ENCODE measurements at regions not wholly inside any gene's neighbourhood (a gene's known extent, or its start where the extent isn't known, plus 50 kb on each side); places are given as distances from the start of the nearest gene placed in this dataset.

DNA sequence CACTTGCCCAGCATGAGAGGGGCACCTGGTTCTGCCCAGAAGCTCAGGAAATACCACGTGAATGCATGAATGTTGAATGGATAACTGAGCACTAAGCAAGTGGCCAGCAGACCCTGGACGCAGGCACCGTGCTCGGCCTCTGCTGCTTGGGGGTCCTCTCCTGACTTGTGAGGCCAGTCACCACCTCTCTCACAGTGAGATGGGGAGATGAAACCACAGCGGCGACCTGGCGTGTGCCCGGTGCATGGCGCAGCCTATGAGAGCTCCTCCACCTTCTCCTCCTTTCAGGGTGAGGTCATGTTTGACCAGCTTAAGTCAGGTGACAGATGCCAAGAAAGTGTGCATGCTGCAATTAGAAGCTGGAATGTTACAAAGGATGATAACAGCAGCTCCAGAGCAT, 75.5 kb downstream of the HMX1 start:
- no peak overlapping the region for H3K4me3 ChIP-seq (ENCODE audit: insufficient read depth, low read depth, low read length)
- WGBS, 2 experiments, result 91 to 95% methylated on average over 9 of the region's 9 CpGs
- no peaks in the 10 kb centered on the region for H3K9me3 ChIP-seq (ENCODE audit: control insufficient read depth, low read length)
- H3K27ac ChIP-seq (ENCODE audit: insufficient read depth, low read depth, low read length, poor library complexity, severe bottlenecking), result no peak overlapping the region
- no peaks in the 10 kb centered on the region for H3K4me1 ChIP-seq (ENCODE audit: control insufficient read depth, insufficient read depth, low read length)
- no peaks in the 10 kb centered on the region for H3K27me3 ChIP-seq (ENCODE audit: control insufficient read depth, insufficient read depth, low read length, poor library complexity, severe bottlenecking)
- H3K36me3 ChIP-seq (ENCODE audit: control insufficient read depth, insufficient read depth, low read length), result no peaks in the 10 kb centered on the region

DNA sequence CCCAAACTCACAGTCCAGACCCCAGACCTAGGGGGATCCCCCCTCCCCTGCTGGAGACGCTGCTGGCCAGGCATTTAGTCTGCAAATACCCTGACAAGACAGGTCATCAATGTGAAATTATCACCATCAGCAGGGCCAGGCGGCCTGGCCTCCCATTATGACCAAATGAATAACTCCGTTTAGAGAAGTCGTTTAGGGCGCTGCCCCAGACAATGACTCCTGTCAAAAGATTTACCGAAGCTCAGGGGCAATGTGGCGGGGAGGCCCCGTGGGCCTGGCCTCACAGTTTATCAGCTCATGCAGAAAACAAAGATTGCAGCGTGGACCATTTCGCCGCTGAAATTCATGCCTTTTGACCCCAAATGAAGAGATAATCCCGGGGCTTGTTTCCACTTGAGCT, 76.5 kb downstream of the HMX1 start:
- WGBS, 2 experiments, result 72 to 79% methylated on average over 12 of the region's 12 CpGs
- H3K4me1 ChIP-seq (ENCODE audit: control insufficient read depth, insufficient read depth, low read length), result no peaks in the 10 kb centered on the region

GRCh38 chr4:8794491-8794890, 77.1 kb downstream of the HMX1 start:
- WGBS, 2 experiments, result 93 to 94% methylated on average over 18 of the region's 18 CpGs

More for the DNA sequence above, 76.5 kb downstream of the HMX1 start:
- Histone ChIP-seq H3K4me3 (ENCODE audit: insufficient read depth, low read depth, low read length) (no peak overlapping the region), H3K27me3 (ENCODE audit: control insufficient read depth, insufficient read depth, low read length, poor library complexity, severe bottlenecking) (no peaks in the 10 kb centered on the region), H3K36me3 (ENCODE audit: control insufficient read depth, insufficient read depth, low read length) (no peaks in the 10 kb centered on the region), H3K9me3 (ENCODE audit: control insufficient read depth, low read length) (no peaks in the 10 kb centered on the region), H3K27ac (ENCODE audit: insufficient read depth, low read depth, low read length, poor library complexity, severe bottlenecking) (no peak overlapping the region)

GRCh38 chr4:8793571-8794160, 78.0 kb downstream of the HMX1 start:
- 91 to 92% methylated on average over 11 of the region's 11 CpGs for WGBS, 2 experiments
- Histone ChIP-seq H3K9me3 (ENCODE audit: control insufficient read depth, low read length) (no peaks in the 10 kb centered on the region), H3K27me3 (ENCODE audit: control insufficient read depth, insufficient read depth, low read length, poor library complexity, severe bottlenecking) (no peaks in the 10 kb centered on the region), H3K36me3 (ENCODE audit: control insufficient read depth, insufficient read depth, low read length) (no peaks in the 10 kb centered on the region), H3K4me3 (ENCODE audit: insufficient read depth, low read depth, low read length) (no peak overlapping the region), H3K27ac (ENCODE audit: insufficient read depth, low read depth, low read length, poor library complexity, severe bottlenecking) (no peak overlapping the region), H3K4me1 (ENCODE audit: control insufficient read depth, insufficient read depth, low read length) (no peaks in the 10 kb centered on the region)

More at GRCh38 chr4:8794491-8794890, 77.1 kb downstream of the HMX1 start:
- no peaks in the 10 kb centered on the region for H3K27me3 ChIP-seq (ENCODE audit: control insufficient read depth, insufficient read depth, low read length, poor library complexity, severe bottlenecking)
- no peak overlapping the region for H3K4me3 ChIP-seq (ENCODE audit: insufficient read depth, low read depth, low read length)
- no peaks in the 10 kb centered on the region for H3K9me3 ChIP-seq (ENCODE audit: control insufficient read depth, low read length)
- H3K36me3 ChIP-seq (ENCODE audit: control insufficient read depth, insufficient read depth, low read length), result no peaks in the 10 kb centered on the region
- H3K4me1 ChIP-seq (ENCODE audit: control insufficient read depth, insufficient read depth, low read length), result no peaks in the 10 kb centered on the region
- no peak overlapping the region for H3K27ac ChIP-seq (ENCODE audit: insufficient read depth, low read depth, low read length, poor library complexity, severe bottlenecking)

DNA sequence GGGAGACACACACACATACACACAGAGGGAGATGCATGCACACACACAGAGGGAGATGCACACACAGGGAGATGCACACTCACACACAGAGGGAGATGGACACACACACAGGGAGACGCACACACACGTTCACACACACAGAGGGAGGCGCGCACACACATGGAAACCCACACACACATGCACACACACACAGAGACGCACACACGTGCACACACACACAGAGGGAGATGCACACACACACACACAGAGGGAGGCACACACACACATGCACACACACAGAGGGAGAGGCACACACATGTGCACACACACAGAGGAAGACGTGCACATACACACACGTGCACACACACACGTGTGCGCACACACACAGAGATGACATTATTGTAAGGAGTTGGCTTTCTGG, 79.1 kb downstream of the HMX1 start:
- no peaks in the 10 kb centered on the region for H3K9me3 ChIP-seq (ENCODE audit: control insufficient read depth, low read length)
- no peaks in the 10 kb centered on the region for H3K36me3 ChIP-seq (ENCODE audit: control insufficient read depth, insufficient read depth, low read length)
- WGBS, 2 experiments, result 93 to 98% methylated on average over 10 of the region's 10 CpGs
- no peak overlapping the region for H3K4me3 ChIP-seq (ENCODE audit: insufficient read depth, low read depth, low read length)
- no peaks in the 10 kb centered on the region for H3K27me3 ChIP-seq (ENCODE audit: control insufficient read depth, insufficient read depth, low read length, poor library complexity, severe bottlenecking)
- H3K4me1 ChIP-seq (ENCODE audit: control insufficient read depth, insufficient read depth, low read length), result no peaks in the 10 kb centered on the region
- H3K27ac ChIP-seq (ENCODE audit: insufficient read depth, low read depth, low read length, poor library complexity, severe bottlenecking), result no peak overlapping the region

- H3K4me1 ChIP-seq (ENCODE audit: control insufficient read depth, insufficient read depth, low read length), result no peaks in the 10 kb centered on the region
- no peaks in the 10 kb centered on the region for H3K27me3 ChIP-seq (ENCODE audit: control insufficient read depth, insufficient read depth, low read length, poor library complexity, severe bottlenecking)
- no peak overlapping the region for H3K4me3 ChIP-seq (ENCODE audit: insufficient read depth, low read depth, low read length)
- WGBS, 2 experiments, result 93% methylated on average over 9 of the region's 9 CpGs
- H3K36me3 ChIP-seq (ENCODE audit: control insufficient read depth, insufficient read depth, low read length), result no peaks in the 10 kb centered on the region
- no peaks in the 10 kb centered on the region for H3K9me3 ChIP-seq (ENCODE audit: control insufficient read depth, low read length)
- H3K27ac ChIP-seq (ENCODE audit: insufficient read depth, low read depth, low read length, poor library complexity, severe bottlenecking), result no peak overlapping the region
Observed at GRCh38 chr4:8791609-8792008, 80.0 kb downstream of the HMX1 start.

DNA sequence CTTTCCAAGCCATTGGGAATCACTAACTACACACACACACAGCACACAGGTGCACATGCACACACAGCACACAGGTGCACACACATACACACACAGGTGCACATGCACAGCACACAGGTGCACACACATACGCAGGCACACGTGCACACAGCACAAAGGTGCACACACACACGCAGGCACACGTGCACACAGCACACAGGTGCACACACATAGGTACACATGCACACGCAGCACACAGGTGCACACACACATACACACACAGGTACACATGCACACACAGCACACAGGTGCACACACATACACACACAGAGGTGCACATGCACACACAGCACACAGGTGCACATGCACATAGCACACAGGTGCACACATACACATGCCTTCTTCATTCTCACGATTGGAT, 80.9 kb downstream of the HMX1 start:
- Histone ChIP-seq H3K36me3 (ENCODE audit: control insufficient read depth, insufficient read depth, low read length) (no peaks in the 10 kb centered on the region), H3K27me3 (ENCODE audit: control insufficient read depth, insufficient read depth, low read length, poor library complexity, severe bottlenecking) (no peaks in the 10 kb centered on the region), H3K27ac (ENCODE audit: insufficient read depth, low read depth, low read length, poor library complexity, severe bottlenecking) (no peak overlapping the region), H3K4me3 (ENCODE audit: insufficient read depth, low read depth, low read length) (no peak overlapping the region), H3K9me3 (ENCODE audit: control insufficient read depth, low read length) (no peaks in the 10 kb centered on the region), H3K4me1 (ENCODE audit: control insufficient read depth, insufficient read depth, low read length) (no peaks in the 10 kb centered on the region)
- 74 to 78% methylated on average over 6 of the region's 6 CpGs for WGBS, 2 experiments

DNA sequence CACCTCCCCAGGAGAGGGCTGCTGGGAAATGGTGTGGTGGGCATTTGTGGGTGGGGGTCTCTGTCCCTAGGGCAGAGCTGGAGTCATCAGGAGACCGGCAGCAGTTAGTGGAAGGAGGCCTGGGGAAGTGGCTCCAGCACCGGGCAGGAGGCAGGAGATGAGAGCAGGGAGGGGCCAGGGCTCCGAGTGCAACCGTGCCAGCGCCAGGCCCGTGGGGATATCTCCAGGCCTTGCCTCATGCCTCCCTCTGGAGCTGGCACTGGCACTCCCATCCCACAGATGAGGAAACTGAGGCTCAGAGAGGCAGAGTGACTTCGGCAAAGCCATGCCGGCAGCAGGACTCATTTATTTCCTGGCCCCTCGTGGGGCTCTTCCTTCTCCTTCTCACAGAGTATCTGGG, 83.5 kb downstream of the HMX1 start:
- Histone ChIP-seq H3K4me3 (ENCODE audit: insufficient read depth, low read depth, low read length) (no peak overlapping the region), H3K9me3 (ENCODE audit: control insufficient read depth, low read length) (no peaks in the 10 kb centered on the region), H3K36me3 (ENCODE audit: control insufficient read depth, insufficient read depth, low read length) (no peaks in the 10 kb centered on the region), H3K27ac (ENCODE audit: insufficient read depth, low read depth, low read length, poor library complexity, severe bottlenecking) (no peak overlapping the region), H3K27me3 (ENCODE audit: control insufficient read depth, insufficient read depth, low read length, poor library complexity, severe bottlenecking) (no peaks in the 10 kb centered on the region), H3K4me1 (ENCODE audit: control insufficient read depth, insufficient read depth, low read length) (no peaks in the 10 kb centered on the region)
- 91 to 93% methylated on average over 9 of the region's 9 CpGs for WGBS, 2 experiments

GRCh38 chr4:8786166-8786565, 85.5 kb downstream of the HMX1 start:
- H3K36me3 ChIP-seq (ENCODE audit: control insufficient read depth, insufficient read depth, low read length), result no peaks in the 10 kb centered on the region
- 94 to 96% methylated on average over 16 of the region's 16 CpGs for WGBS, 2 experiments

DNA sequence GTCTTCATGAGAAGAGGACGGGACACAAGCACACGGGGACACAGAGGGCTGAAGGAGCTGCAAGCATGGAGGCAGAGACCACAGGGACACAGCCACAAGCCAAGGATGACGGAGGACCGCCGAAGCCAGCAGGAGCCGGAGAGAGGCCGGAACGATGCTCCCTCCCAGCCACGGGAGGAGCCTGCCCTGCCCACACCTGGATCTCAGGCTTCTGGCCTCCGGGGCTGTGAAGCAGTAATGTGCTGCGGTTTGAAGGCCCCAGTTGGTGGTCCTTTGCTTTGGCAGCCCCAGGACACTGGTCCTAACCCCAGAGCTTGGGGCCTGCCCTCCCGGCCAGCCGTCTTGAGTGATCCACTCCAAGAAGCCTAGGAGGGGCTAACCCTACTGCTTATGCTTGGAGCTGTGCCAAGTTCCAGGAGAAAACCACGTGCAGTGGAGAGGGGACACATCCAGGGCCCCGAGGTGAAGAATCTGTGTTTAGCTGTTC, 85.9 kb downstream of the HMX1 start:
- Histone ChIP-seq H3K36me3 (ENCODE audit: control insufficient read depth, insufficient read depth, low read length) (no peaks in the 10 kb centered on the region), H3K27ac (ENCODE audit: insufficient read depth, low read depth, low read length, poor library complexity, severe bottlenecking) (no peak overlapping the region), H3K9me3 (ENCODE audit: control insufficient read depth, low read length) (no peaks in the 10 kb centered on the region), H3K27me3 (ENCODE audit: control insufficient read depth, insufficient read depth, low read length, poor library complexity, severe bottlenecking) (no peaks in the 10 kb centered on the region), H3K4me1 (ENCODE audit: control insufficient read depth, insufficient read depth, low read length) (no peaks in the 10 kb centered on the region), H3K4me3 (ENCODE audit: insufficient read depth, low read depth, low read length) (no peak overlapping the region)
- 78 to 81% methylated on average over 15 of the region's 15 CpGs for WGBS, 2 experiments

More at GRCh38 chr4:8786166-8786565, 85.5 kb downstream of the HMX1 start:
- Histone ChIP-seq H3K27ac (ENCODE audit: insufficient read depth, low read depth, low read length, poor library complexity, severe bottlenecking) (no peak overlapping the region), H3K27me3 (ENCODE audit: control insufficient read depth, insufficient read depth, low read length, poor library complexity, severe bottlenecking) (no peaks in the 10 kb centered on the region), H3K4me3 (ENCODE audit: insufficient read depth, low read depth, low read length) (no peak overlapping the region), H3K4me1 (ENCODE audit: control insufficient read depth, insufficient read depth, low read length) (no peaks in the 10 kb centered on the region), H3K9me3 (ENCODE audit: control insufficient read depth, low read length) (no peaks in the 10 kb centered on the region)

DNA sequence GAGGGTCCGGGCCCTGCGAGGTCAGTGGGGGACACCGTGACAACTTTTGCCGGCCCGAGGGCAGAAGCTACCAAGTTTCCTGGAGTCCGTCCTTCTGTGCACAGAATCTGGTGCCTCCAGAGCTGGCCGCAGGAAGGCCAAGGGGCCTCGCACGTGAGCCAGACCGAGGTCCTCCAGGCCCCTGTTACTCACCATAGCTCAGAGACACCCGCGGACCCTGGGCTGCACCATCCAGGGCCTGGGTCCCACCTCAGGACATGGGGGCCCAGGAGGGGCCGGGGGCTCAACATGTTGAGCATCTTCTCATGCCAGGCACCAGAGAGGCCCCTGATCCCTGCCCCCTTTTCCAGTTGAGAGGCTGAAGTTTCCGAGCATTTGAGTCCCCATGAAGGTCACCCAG, 87.9 kb downstream of the HMX1 start:
- no peaks in the 10 kb centered on the region for H3K9me3 ChIP-seq (ENCODE audit: control insufficient read depth, low read length)
- no peaks in the 10 kb centered on the region for H3K27me3 ChIP-seq (ENCODE audit: control insufficient read depth, insufficient read depth, low read length, poor library complexity, severe bottlenecking)
- H3K4me1 ChIP-seq (ENCODE audit: control insufficient read depth, insufficient read depth, low read length), result no peaks in the 10 kb centered on the region
- H3K4me3 ChIP-seq (ENCODE audit: insufficient read depth, low read depth, low read length), result no peak overlapping the region
- no peaks in the 10 kb centered on the region for H3K36me3 ChIP-seq (ENCODE audit: control insufficient read depth, insufficient read depth, low read length)
- WGBS, 2 experiments, result 94 to 95% methylated on average over 14 of the region's 14 CpGs
- no peak overlapping the region for H3K27ac ChIP-seq (ENCODE audit: insufficient read depth, low read depth, low read length, poor library complexity, severe bottlenecking)

All from ectodermal cell (in vitro differentiated cells).